ENCODE measurements at regions not wholly inside any gene's neighbourhood (a gene's known extent, or its start where the extent isn't known, plus 50 kb on each side); places are given as distances from the start of the nearest gene placed in this dataset.

- no peak for TF ChIP-seq CTCF (IDR thresholded peaks at IDR 0.05; ENCODE audit: partially characterized antibody, unreplicated experiment)
Observed at GRCh38 chr6:47392251-47392650, 82.5 kb upstream of the TNFRSF21 start.

GRCh38 chr6:47396401-47397069 is 81.1 kb upstream of the CD2AP start:
- H3K4me3 Mint-ChIP-seq (ENCODE audit: unreplicated experiment), result no peak overlapping the region
- no peaks in the 10 kb centered on the region for H3K27me3 Mint-ChIP-seq (ENCODE audit: unreplicated experiment)
- no peaks in the 10 kb centered on the region for H3K36me3 Mint-ChIP-seq (ENCODE audit: unreplicated experiment)
- no peak overlapping the region for H3K27ac Mint-ChIP-seq (ENCODE audit: unreplicated experiment)
- peaks cover 2% of the 10 kb centered on the region for H3K9me3 Mint-ChIP-seq (ENCODE audit: unreplicated experiment)
- H3K4me1 Mint-ChIP-seq (ENCODE audit: low read depth, unreplicated experiment), result peaks cover 2% of the 10 kb centered on the region
- no peak for TF ChIP-seq CTCF (IDR thresholded peaks at IDR 0.05; ENCODE audit: partially characterized antibody, unreplicated experiment)
- no peak for DNase-seq

More at GRCh38 chr6:47392251-47392650, 82.5 kb upstream of the TNFRSF21 start:
- Mint-ChIP-seq H3K27ac (ENCODE audit: unreplicated experiment) (no peak overlapping the region), H3K9me3 (ENCODE audit: unreplicated experiment) (peaks cover 6% of the 10 kb centered on the region), H3K36me3 (ENCODE audit: unreplicated experiment) (peaks cover 12% of the 10 kb centered on the region), H3K4me3 (ENCODE audit: unreplicated experiment) (no peak overlapping the region), H3K27me3 (ENCODE audit: unreplicated experiment) (peaks cover 2% of the 10 kb centered on the region), H3K4me1 (ENCODE audit: low read depth, unreplicated experiment) (no peaks in the 10 kb centered on the region)
- DNase-seq, result no peak

- DNase-seq, result no peak
- Mint-ChIP-seq H3K9me3 (ENCODE audit: unreplicated experiment) (peaks cover 3% of the 10 kb centered on the region), H3K27ac (ENCODE audit: unreplicated experiment) (no peak overlapping the region), H3K27me3 (ENCODE audit: unreplicated experiment) (peaks cover 3% of the 10 kb centered on the region), H3K4me3 (ENCODE audit: unreplicated experiment) (no peak overlapping the region), H3K4me1 (ENCODE audit: low read depth, unreplicated experiment) (peaks cover 10% of the 10 kb centered on the region), H3K36me3 (ENCODE audit: unreplicated experiment) (no peaks in the 10 kb centered on the region)
- no peak for TF ChIP-seq CTCF (IDR thresholded peaks at IDR 0.05; ENCODE audit: partially characterized antibody, unreplicated experiment)
Observed at GRCh38 chr6:47400581-47400980, 77.0 kb upstream of the CD2AP start.

- Mint-ChIP-seq H3K36me3 (ENCODE audit: unreplicated experiment) (no peaks in the 10 kb centered on the region), H3K4me1 (ENCODE audit: low read depth, unreplicated experiment) (peaks cover 10% of the 10 kb centered on the region), H3K27ac (ENCODE audit: unreplicated experiment) (peak overlapping the region; percentile 88), H3K27me3 (ENCODE audit: unreplicated experiment) (peaks cover 3% of the 10 kb centered on the region), H3K4me3 (ENCODE audit: unreplicated experiment) (no peak overlapping the region), H3K9me3 (ENCODE audit: unreplicated experiment) (peaks cover 3% of the 10 kb centered on the region)
- peak; percentile 25 for DNase-seq
- TF ChIP-seq CTCF (IDR thresholded peaks at IDR 0.05; ENCODE audit: partially characterized antibody, unreplicated experiment), result no peak
Observed at GRCh38 chr6:47402081-47402480, 75.5 kb upstream of the CD2AP start.

- no peak for DNase-seq
- Mint-ChIP-seq H3K9me3 (ENCODE audit: unreplicated experiment) (peaks cover 3% of the 10 kb centered on the region), H3K27ac (ENCODE audit: unreplicated experiment) (no peak overlapping the region)
Observed at GRCh38 chr6:47403056-47403455, 74.5 kb upstream of the CD2AP start.

More at GRCh38 chr6:47403056-47403455, 74.5 kb upstream of the CD2AP start:
- peaks cover 10% of the 10 kb centered on the region for H3K4me1 Mint-ChIP-seq (ENCODE audit: low read depth, unreplicated experiment)
- no peak for TF ChIP-seq CTCF (IDR thresholded peaks at IDR 0.05; ENCODE audit: partially characterized antibody, unreplicated experiment)
- peaks cover 3% of the 10 kb centered on the region for H3K27me3 Mint-ChIP-seq (ENCODE audit: unreplicated experiment)
- H3K4me3 Mint-ChIP-seq (ENCODE audit: unreplicated experiment), result no peak overlapping the region
- no peaks in the 10 kb centered on the region for H3K36me3 Mint-ChIP-seq (ENCODE audit: unreplicated experiment)
